NAMALWA (cell line): ENCODE measurements at regions not wholly inside any gene's neighbourhood (a gene's known extent, or its start where the extent isn't known, plus 50 kb on each side); places are given as distances from the start of the nearest gene placed in this dataset.

Experiments
- DNase-seq: peaks from one replicate; pipeline ENCODE4 v3.0.0-alpha.2; 2015; ENCODE audit warnings: low spot score

- no peak for DNase-seq
Measured at GRCh38 chr14:30786701-30787100, 87.7 kb upstream of the COCH start.

GRCh38 chr14:30790827-30791226 lies 83.5 kb upstream of the COCH start:
- no peak for DNase-seq

GRCh38 chr14:30791522-30792351 lies 82.6 kb upstream of the COCH start:
- no peak for DNase-seq

- DNase-seq = no peak
Measured at GRCh38 chr14:30796707-30797106, 77.7 kb upstream of the COCH start.

- no peak for DNase-seq
Measured at GRCh38 chr14:30798516-30798915, 75.8 kb upstream of the COCH start.

- DNase-seq = no peak
Measured at GRCh38 chr14:30798961-30799360, 75.4 kb upstream of the COCH start.

GRCh38 chr14:30799933-30800332 lies 74.4 kb upstream of the COCH start:
- DNase-seq = peak; percentile 3

- no peak for DNase-seq
Measured at GRCh38 chr14:30803185-30803584, 71.2 kb upstream of the COCH start.

- no peak for DNase-seq
Measured at GRCh38 chr14:30805284-30805683, 69.1 kb upstream of the COCH start.

GRCh38 chr14:30808576-30808975 lies 65.8 kb upstream of the COCH start:
- no peak for DNase-seq

- no peak for DNase-seq
Measured at GRCh38 chr14:30813216-30813615, 61.1 kb upstream of the COCH start.

GRCh38 chr14:30820674-30821073 lies 53.7 kb upstream of the COCH start:
- DNase-seq = no peak

GRCh38 chr14:30822080-30822571 lies 52.2 kb upstream of the COCH start:
- no peak for DNase-seq
